ENCODE measurements at regions not wholly inside any gene's neighbourhood (a gene's known extent, or its start where the extent isn't known, plus 50 kb on each side); places are given as distances from the start of the nearest gene placed in this dataset.

DNA sequence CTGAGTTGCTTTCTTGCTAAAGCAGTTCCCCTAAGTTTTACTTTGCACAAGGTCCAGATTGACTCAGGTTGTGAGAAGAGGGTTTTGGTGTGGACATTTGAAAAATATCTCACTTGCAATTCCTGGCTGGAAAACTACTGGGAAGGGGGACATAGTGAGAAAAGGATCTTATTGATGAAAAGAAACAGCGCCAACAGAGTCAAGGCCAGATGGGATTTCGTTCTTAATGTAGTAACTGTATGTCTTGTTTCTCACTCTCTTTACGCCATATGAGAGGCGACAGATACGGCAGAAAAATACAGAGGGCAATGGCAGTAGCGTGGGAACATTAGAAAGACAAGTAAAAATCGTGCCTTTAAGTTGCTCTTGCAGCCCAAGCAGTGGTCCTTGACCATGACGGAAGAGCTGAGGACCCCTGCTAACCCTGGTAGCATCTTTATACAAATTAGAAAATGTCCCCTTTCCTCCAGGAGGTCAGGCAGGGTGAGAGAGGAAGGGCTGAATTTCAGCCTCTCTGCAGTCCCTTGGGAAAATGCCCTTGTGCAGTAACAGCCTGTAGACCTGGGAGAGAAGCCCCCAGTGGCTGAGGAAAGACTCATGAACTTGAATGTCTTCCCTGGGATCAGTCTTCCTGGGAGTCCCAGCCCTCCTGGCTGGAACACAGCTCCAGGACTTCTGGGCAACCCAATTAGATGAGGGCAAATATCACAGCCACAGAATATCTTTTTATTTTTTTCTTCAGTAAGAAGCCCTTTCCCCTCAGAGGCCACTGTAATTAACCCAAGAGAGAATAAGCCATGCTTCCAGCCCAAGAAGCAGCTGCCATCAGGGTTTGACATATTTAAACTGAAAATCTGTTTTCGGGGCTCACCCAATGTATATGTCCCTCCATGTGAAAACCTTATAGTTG lies 113.4 kb downstream of the CD47 start:
- Histone ChIP-seq H3K9me3 (no peaks in the 10 kb centered on the region), H3K4me1 (peaks cover 0 to 11% (median 8%) of the 10 kb centered on the region in 3 donors), H3K27me3 (no peaks in the 10 kb centered on the region), H3K36me3 (no peaks in the 10 kb centered on the region), H3K27ac (no peak overlapping the region), H3K4me3 (no peak overlapping the region)
- TF ChIP-seq, protein P1, sequence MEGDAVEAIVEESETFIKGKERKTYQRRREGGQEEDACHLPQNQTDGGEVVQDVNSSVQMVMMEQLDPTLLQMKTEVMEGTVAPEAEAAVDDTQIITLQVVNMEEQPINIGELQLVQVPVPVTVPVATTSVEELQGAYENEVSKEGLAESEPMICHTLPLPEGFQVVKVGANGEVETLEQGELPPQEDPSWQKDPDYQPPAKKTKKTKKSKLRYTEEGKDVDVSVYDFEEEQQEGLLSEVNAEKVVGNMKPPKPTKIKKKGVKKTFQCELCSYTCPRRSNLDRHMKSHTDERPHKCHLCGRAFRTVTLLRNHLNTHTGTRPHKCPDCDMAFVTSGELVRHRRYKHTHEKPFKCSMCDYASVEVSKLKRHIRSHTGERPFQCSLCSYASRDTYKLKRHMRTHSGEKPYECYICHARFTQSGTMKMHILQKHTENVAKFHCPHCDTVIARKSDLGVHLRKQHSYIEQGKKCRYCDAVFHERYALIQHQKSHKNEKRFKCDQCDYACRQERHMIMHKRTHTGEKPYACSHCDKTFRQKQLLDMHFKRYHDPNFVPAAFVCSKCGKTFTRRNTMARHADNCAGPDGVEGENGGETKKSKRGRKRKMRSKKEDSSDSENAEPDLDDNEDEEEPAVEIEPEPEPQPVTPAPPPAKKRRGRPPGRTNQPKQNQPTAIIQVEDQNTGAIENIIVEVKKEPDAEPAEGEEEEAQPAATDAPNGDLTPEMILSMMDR (IDR thresholded peaks at IDR 0.05) = no peak
- no peak for TF ChIP-seq POLR2A (IDR thresholded peaks at IDR 0.05)
- no peak for DNase-seq
- 84 to 88% methylated on average over 9 of the region's 9 CpGs for WGBS, 2 donors
- intact Hi-C loops (cut with DNase I) = no loop called here

DNA sequence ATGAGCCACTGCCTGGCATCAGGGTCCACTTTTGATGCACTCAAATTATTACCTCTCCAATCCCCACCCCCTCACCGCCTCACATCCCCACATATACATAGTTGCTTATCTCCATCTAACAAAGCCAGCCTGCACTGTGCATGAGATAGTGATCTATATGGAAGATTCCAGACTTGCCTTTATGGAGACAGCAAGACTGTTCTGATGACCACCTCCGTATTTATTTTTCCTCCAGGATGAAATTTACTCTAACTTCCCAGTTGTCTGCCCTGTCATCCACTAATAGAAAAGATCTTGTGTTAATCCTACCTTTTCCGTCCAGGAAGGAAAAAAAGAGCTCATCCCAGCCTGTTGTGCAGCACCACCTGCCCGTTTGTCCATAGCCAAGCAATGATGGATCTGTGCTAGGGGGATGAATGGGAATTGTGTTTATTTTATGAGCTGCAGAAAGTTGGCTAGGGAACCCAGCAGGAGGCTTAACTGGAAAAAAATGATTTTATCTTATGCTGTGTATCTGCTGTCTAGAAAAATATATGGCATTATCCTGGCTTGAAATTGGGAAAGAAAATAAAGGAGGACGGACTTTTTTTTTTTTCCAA lies 114.5 kb downstream of the CD47 start:
- WGBS, 2 donors = 77 to 88% methylated on average over 5 of the region's 5 CpGs
- no peaks in the 10 kb centered on the region for H3K9me3 ChIP-seq

DNA sequence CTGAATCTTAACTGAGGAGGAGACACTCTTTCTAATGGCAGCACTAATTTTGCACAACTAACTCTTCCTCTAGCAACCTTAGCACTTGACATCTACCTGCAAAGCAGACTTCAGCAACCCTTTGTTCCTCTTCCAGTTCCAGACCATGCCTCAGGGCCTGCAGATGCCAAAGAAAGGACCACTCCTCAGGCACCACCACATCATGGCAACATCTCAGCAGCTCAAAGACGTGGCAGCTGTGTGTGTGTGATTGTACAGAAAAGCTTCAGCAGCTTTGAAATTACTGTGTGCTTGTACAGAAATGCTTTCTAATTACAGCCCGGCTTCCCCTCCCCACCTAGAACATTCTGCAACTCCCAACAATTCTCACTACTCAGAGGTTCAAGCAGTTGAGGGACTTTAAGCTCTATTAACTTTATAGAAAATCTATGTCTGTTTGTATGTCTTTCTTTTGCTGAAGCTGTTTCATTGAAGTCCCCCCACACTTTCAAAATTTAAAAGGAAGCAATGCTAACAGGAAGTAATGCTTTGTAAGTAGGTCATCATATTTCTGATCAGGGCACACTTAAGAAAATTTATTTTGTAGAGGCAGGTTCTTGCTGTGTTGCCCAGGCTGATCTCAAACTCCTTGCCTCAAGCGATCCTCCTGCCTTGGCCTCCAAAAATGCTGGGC lies 115.2 kb downstream of the CD47 start:
- TF ChIP-seq, protein P1 (IDR thresholded peaks at IDR 0.05) = no peak
- no peak for TF ChIP-seq POLR2A (IDR thresholded peaks at IDR 0.05)
- no peak for DNase-seq
- no peaks in the 10 kb centered on the region for H3K27me3 ChIP-seq
- no peak overlapping the region for H3K27ac ChIP-seq
- no peaks in the 10 kb centered on the region for H3K36me3 ChIP-seq
- H3K9me3 ChIP-seq = no peaks in the 10 kb centered on the region
- peaks cover 1 to 2% (median 2%) of the 10 kb centered on the region in 3 donors for H3K4me1 ChIP-seq
- WGBS, 2 donors = 83 to 89% methylated on average over 3 of the region's 3 CpGs
- no peak overlapping the region for H3K4me3 ChIP-seq
- intact Hi-C loops (cut with DNase I) = no loop called here

More for the DNA sequence above, 114.5 kb downstream of the CD47 start:
- Histone ChIP-seq H3K4me3 (no peak overlapping the region), H3K4me1 (peaks cover 0 to under 1% (median under 1%) of the 10 kb centered on the region in 3 donors), H3K36me3 (no peaks in the 10 kb centered on the region), H3K27ac (no peak overlapping the region), H3K27me3 (no peaks in the 10 kb centered on the region)
- intact Hi-C loops (cut with DNase I) = no loop called here
- DNase-seq = no peak
- TF ChIP-seq, protein P1 (IDR thresholded peaks at IDR 0.05) = no peak
- no peak for TF ChIP-seq POLR2A (IDR thresholded peaks at IDR 0.05)

DNA sequence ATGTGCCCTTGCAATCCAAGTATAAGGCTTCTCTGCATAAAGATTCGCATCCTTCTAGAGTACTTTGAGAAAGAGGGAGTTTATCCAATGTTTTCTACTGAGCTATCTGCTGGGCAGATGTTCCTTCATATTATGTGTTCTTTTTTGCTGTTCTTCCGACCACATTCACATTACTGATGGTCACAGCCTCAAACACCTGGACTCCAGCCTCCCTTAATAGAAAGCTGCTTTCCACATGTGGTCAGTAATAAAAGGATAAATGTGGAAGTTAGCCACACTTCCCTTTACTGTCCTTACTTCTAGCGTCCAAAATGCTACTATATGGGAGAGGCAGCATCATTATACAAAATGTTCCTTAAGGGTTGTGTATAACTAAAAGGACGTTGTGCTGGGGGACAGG lies 116.9 kb downstream of the CD47 start:
- no peaks in the 10 kb centered on the region for H3K9me3 ChIP-seq
- intact Hi-C loops (cut with DNase I) = no loop called here
- H3K27me3 ChIP-seq = no peaks in the 10 kb centered on the region
- TF ChIP-seq POLR2A (IDR thresholded peaks at IDR 0.05) = no peak
- TF ChIP-seq, protein P1 (IDR thresholded peaks at IDR 0.05) = no peak
- no peaks in the 10 kb centered on the region for H3K36me3 ChIP-seq
- DNase-seq = no peak
- 85 to 89% methylated on average over 4 of the region's 4 CpGs for WGBS, 2 donors
- H3K4me1 ChIP-seq = peaks cover 5 to 14% (median 7%) of the 10 kb centered on the region in 3 donors
- H3K4me3 ChIP-seq = no peak overlapping the region
- H3K27ac ChIP-seq = no peak overlapping the region

DNA sequence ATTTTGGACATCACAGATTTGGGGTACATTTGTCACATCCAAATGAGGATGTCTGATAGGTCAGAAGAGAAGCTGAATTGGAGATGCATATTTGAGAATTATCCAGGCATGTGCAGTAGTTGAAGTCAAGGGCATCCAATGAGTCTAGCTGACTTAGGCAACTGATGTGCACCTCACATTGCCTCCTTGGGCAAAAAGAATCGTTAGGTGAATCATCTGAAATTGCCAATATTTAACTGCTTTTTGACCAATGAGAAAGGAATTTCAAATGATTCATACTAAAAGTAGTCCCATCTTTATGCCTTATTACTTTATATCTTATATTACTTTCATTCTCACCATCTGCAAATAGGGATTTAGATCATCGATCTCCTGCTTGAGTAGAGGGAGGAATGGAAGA lies 117.7 kb downstream of the CD47 start:
- no peak overlapping the region for H3K4me3 ChIP-seq
- no peak for TF ChIP-seq POLR2A (IDR thresholded peaks at IDR 0.05)
- TF ChIP-seq, protein P1 (IDR thresholded peaks at IDR 0.05) = no peak
- intact Hi-C loops (cut with DNase I) = no loop called here
- 59 to 60% methylated on average over 2 of the region's 2 CpGs for WGBS, 2 donors
- H3K4me1 ChIP-seq = peaks cover 5 to 14% (median 7%) of the 10 kb centered on the region in 3 donors
- no peaks in the 10 kb centered on the region for H3K36me3 ChIP-seq
- no peak overlapping the region for H3K27ac ChIP-seq
- no peaks in the 10 kb centered on the region for H3K27me3 ChIP-seq
- DNase-seq = no peak
- no peaks in the 10 kb centered on the region for H3K9me3 ChIP-seq

Data from esophagus squamous epithelium (tissue), 5 donors.